Omental fat pad (tissue), 3 donors: ENCODE measurements at regions not wholly inside any gene's neighbourhood (a gene's known extent, or its start where the extent isn't known, plus 50 kb on each side); places are given as distances from the start of the nearest gene placed in this dataset.
A peak's percentile ranks its signal among the peaks of the same experiment; 100 is the strongest.

Experiments used
- ATAC-seq: fragments of 150-250 bp; one replicate; pipeline ENCODE4 v1.9.1; 2016; ENCODE audit warnings: mild to moderate bottlenecking, moderate library complexity; ENCODE audit not compliant: low FRiP score
- DNase-seq: peaks from one replicate; pipeline ENCODE4 v3.0.0-alpha.2; 2019; ENCODE audit warnings: low spot score
- CTCF ChIP-seq, 3 donors: fragments of 450-650 bp; IDR thresholded peaks; one replicate each; pipeline ENCODE4 v1.5.1; 2016 to 2017; ENCODE audit warnings: antibody characterized with exemption in 3 of 3, mild to moderate bottlenecking in 3 of 3, moderate library complexity in 2 of 3

GRCh38 chr5:167720676-167721260, 570.7 kb upstream of the WWC1 start:
- DNase-seq (no peak), ATAC-seq (no peak)
- no peak for TF ChIP-seq CTCF (IDR thresholded peaks at IDR 0.05)

GRCh38 chr5:167721926-167722440, 569.5 kb upstream of the WWC1 start:
- ATAC-seq (no peak), DNase-seq (no peak)
- no peak for TF ChIP-seq CTCF (IDR thresholded peaks at IDR 0.05)

DNA sequence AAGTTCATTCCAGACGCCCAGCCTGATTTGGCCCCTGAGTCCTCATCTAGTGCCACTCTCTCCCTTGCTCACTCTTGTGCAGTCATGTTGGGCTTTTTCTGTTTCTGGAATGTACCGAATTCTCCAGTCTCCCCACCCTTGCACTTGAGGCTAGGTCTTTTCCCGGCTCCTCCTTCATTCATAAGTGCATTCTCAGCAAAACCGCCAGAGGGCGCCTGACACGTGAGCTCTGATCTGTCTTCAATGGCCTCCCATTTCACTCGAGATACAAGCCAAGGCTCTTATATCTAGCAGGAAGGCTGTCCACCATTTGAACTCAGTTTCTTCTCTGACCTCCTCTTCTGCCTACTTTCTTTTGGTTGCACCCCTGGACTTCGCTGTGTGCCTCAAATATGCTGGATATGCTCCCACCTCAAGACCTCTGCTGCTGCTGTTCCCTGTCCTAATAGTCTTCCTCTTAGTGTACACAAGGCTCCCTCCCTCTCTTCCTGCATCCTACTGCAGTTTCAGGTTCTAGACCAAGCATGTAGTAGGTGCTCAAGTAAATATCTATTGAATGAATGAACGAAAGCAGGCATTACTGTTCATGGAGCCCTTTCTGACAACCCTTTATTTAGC, 568.1 kb upstream of the WWC1 start:
- peak; percentile 82 for DNase-seq
- peak; percentile 89 for ATAC-seq
- peak in 1 of 3 donors; percentile 36 for TF ChIP-seq CTCF (IDR thresholded peaks at IDR 0.05)

GRCh38 chr5:167725264-167725663, 566.2 kb upstream of the WWC1 start:
- DNase-seq: no peak
- no peak for TF ChIP-seq CTCF (IDR thresholded peaks at IDR 0.05)
- no peak for ATAC-seq

- DNase-seq (no peak), ATAC-seq (no peak)
- no peak for TF ChIP-seq CTCF (IDR thresholded peaks at IDR 0.05)
Measured at GRCh38 chr5:167725741-167726140, 565.7 kb upstream of the WWC1 start.

- TF ChIP-seq CTCF (IDR thresholded peaks at IDR 0.05): no peak
- no peak for ATAC-seq
Measured at GRCh38 chr5:167726642-167727041, 564.8 kb upstream of the WWC1 start.

DNA sequence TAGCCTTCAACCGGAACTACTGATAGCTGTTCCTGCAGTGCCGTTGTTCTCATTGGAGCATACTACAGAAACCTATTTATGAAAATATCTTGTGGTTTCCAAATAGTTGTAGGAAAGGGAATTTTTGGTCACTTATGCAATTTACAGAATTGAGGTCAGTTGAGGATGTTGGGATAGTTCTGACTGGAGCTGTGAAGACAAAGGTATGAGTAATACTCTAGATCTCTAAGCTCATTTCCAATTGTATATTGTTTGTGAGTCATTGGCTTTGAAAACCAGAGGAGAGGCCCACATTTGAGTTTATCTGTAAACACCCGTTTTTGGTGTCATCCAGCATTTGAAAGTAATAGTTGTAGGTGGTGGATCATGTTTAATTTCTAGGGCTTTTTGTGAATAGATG, 561.3 kb upstream of the WWC1 start:
- peak; percentile 93 for ATAC-seq
- DNase-seq: no peak
- no peak for TF ChIP-seq CTCF (IDR thresholded peaks at IDR 0.05)

More at GRCh38 chr5:167726642-167727041, 564.8 kb upstream of the WWC1 start:
- DNase-seq: no peak
